K562 (cell line): ENCODE measurements at regions not wholly inside any gene's neighbourhood (a gene's known extent, or its start where the extent isn't known, plus 50 kb on each side); places are given as distances from the start of the nearest gene placed in this dataset.

Experiments
- ATAC-seq: fragments of 200-7000 bp; cut with Tn5 transposase; 3 replicates; pipeline ENCODE4 v1.9.1; 2020; ENCODE audit warnings: moderate library complexity
- BruUV-seq: library from RNA; stranded (reverse); fragments of 400-500 nt; replicated peaks from 2 replicates; lab custom pipeline; 2021; lab: Mats Ljungman, UMichigan
- CTCF ChIA-PET: fragments of 300-600 bp; formaldehyde crosslinking; extraction: SDS; loops from one replicate; lab custom pipeline; 2021; ENCODE audit warnings: low intra/inter-chr PET ratio; lab: Yijun Ruan, JAX
- POLR2A ChIA-PET: fragments of 300-600, 350-650 bp; sonication (Branson Sonifier 250); formaldehyde crosslinking; extraction: SDS; loops from one replicate; lab custom pipeline; 2021; ENCODE audit warnings: antibody characterized with exemption, inconsistent platforms; lab: Yijun Ruan, JAX
- DNase-seq, 4 experiments: peaks; one replicate each; pipeline versions ENCODE4 v3.0.0 to v3.0.0-alpha.2; 2011 to 2018; ENCODE audit warnings: low spot score in 3 of 4, mixed read lengths in 3 of 4; ENCODE audit errors: extremely low read depth in 1 of 4
- FAIRE-seq: peaks from 2 replicates; lab custom pipeline; 2011; peaks lifted over from hg19 to GRCh38; lab: Jason Lieb, UNC
- H2AFZ ChIP-seq: 2 replicates; pipeline ENCODE4 v1.6.0; 2011; ENCODE audit warnings: low read depth, low read length, control low read depth, inconsistent platforms
- H3K27ac ChIP-seq: fragments of 200-600 bp; 3 replicates; pipeline ENCODE4 v1.8.0; 2011; ENCODE audit warnings: low read depth, mild to moderate bottlenecking, control low read depth, inconsistent platforms, low read length, moderate library complexity, mixed read lengths; ENCODE audit errors: extremely low read depth
- H3K27me3 ChIP-seq, 2 experiments: fragments of 300-600 bp in 1 of 2; 2 replicates in 1 of 2; 3 replicates in 1 of 2; pipeline versions ENCODE4 v1.6.0 to v1.8.0; 2011; ENCODE audit warnings: inconsistent platforms in 2 of 2, low read length in 2 of 2, mild to moderate bottlenecking in 1 of 2, mixed read lengths in 1 of 2, moderate library complexity in 1 of 2; ENCODE audit not compliant: control insufficient read depth in 2 of 2, insufficient read depth in 2 of 2
- H3K36me3 ChIP-seq: fragments of 300-600 bp; 3 replicates; pipeline ENCODE4 v1.8.0; 2011; ENCODE audit warnings: mild to moderate bottlenecking, low read length, inconsistent platforms; ENCODE audit not compliant: control insufficient read depth, insufficient read depth
- H3K4me1 ChIP-seq, 2 experiments: fragments of 200-600 bp in 1 of 2; replicated peaks in 1 of 2; 2 replicates in 1 of 2; 3 replicates in 1 of 2; pipeline versions ENCODE4 v1.5.1 to v1.8.0; 2011; ENCODE audit warnings: inconsistent platforms in 2 of 2, low read length in 2 of 2, mild to moderate bottlenecking in 1 of 2, mixed read lengths in 1 of 2, moderate library complexity in 1 of 2; ENCODE audit not compliant: control insufficient read depth in 2 of 2, insufficient read depth in 2 of 2
- H3K4me2 ChIP-seq: 2 replicates; pipeline ENCODE4 v1.6.1; 2011; ENCODE audit warnings: low read length, control low read depth, inconsistent platforms, mixed read lengths; ENCODE audit not compliant: insufficient read depth
- H3K4me3 ChIP-seq: fragments of 200-600 bp; sonication (generic), shearing (Covaris generic); 2 replicates; pipeline ENCODE4 v1.5.1; 2016; ENCODE audit warnings: control low read depth, inconsistent platforms
- H3K79me2 ChIP-seq: fragments of 200-600 bp; 3 replicates; pipeline ENCODE4 v1.8.0; 2011; ENCODE audit warnings: low read length, inconsistent platforms; ENCODE audit not compliant: control insufficient read depth, insufficient read depth
- H3K9ac ChIP-seq, 2 experiments: 2 replicates each; pipeline versions ENCODE4 v1.6.0 to v1.6.1; 2011; ENCODE audit warnings: low read depth in 2 of 2, low read length in 2 of 2, control low read depth in 1 of 2, inconsistent platforms in 1 of 2, mild to moderate bottlenecking in 1 of 2, mixed read lengths in 1 of 2; ENCODE audit not compliant: insufficient read depth in 1 of 2
- H3K9me1 ChIP-seq: one replicate; pipeline ENCODE4 v1.6.0; 2011; ENCODE audit warnings: inconsistent platforms, mild to moderate bottlenecking, low read length, moderate library complexity; ENCODE audit not compliant: control insufficient read depth, insufficient read depth
- H3K9me3 ChIP-seq: replicated peaks from 2 replicates; pipeline ENCODE4 v1.5.1; 2011; ENCODE audit warnings: low read depth, low read length, inconsistent platforms; ENCODE audit not compliant: control insufficient read depth, insufficient read depth
- H4K20me1 ChIP-seq: replicated peaks from 2 replicates; pipeline ENCODE4 v1.6.1; 2011; ENCODE audit warnings: low read length, inconsistent platforms, mixed read lengths; ENCODE audit not compliant: control insufficient read depth, insufficient read depth
- AFF1 ChIP-seq, 2 experiments: fragments of 450-650 bp; IDR thresholded peaks; 2 replicates each; pipeline ENCODE4 v1.6.1; 2018; ENCODE audit warnings: mild to moderate bottlenecking in 2 of 2, low read depth in 1 of 2; ENCODE audit not compliant: partially characterized antibody in 2 of 2
- ARID1B ChIP-seq: fragments of 450-650 bp; IDR thresholded peaks from 2 replicates; pipeline ENCODE4 v1.6.1; 2016; ENCODE audit warnings: antibody characterized with exemption, mild to moderate bottlenecking, inconsistent platforms
- ELF4 ChIP-seq: fragments of 450-650 bp; formaldehyde crosslinking; IDR thresholded peaks from 2 replicates; pipeline ENCODE4 v1.4.0; 2022; ENCODE audit warnings: missing genetic modification characterization
- NFIX ChIP-seq: fragments of 250-450 bp; sonication (Bioruptor Pico); IDR thresholded peaks from 2 replicates; pipeline ENCODE4 v1.4.0; 2020; ENCODE audit warnings: low read depth, mild to moderate bottlenecking, moderate library complexity
- PTTG1 ChIP-seq: fragments of 450-650 bp; IDR thresholded peaks from 2 replicates; pipeline ENCODE4 v1.6.1; 2016; ENCODE audit warnings: low read depth, mild to moderate bottlenecking, missing genetic modification characterization, missing compliant biosample characterization
- PURB ChIP-seq: sonication (generic); formaldehyde crosslinking; IDR thresholded peaks from 2 replicates; pipeline ENCODE4 v1.9.0; 2021; ENCODE audit warnings: low read depth, mild to moderate bottlenecking, missing genetic modification reagents
- SLC30A9 ChIP-seq: fragments of 250-450 bp; sonication (Bioruptor Pico); IDR thresholded peaks from 2 replicates; pipeline ENCODE4 v1.8.0; 2022; ENCODE audit warnings: mild to moderate bottlenecking, moderate library complexity
- STAG1 ChIP-seq: sonication (generic); formaldehyde crosslinking; IDR thresholded peaks from 2 replicates; pipeline ENCODE4 v1.5.0; 2020; ENCODE audit warnings: missing genetic modification reagents, borderline replicate concordance
- THAP12 ChIP-seq: fragments of 250-450 bp; sonication (Bioruptor Pico); IDR thresholded peaks from 2 replicates; pipeline ENCODE4 v1.9.0; 2021; ENCODE audit warnings: mild to moderate bottlenecking, inconsistent platforms
- THRAP3 ChIP-seq: fragments of 450-650 bp; IDR thresholded peaks from 2 replicates; pipeline ENCODE4 v1.6.1; 2016; ENCODE audit warnings: mild to moderate bottlenecking, inconsistent platforms, borderline replicate concordance
- ZNF431 ChIP-seq: sonication (generic); formaldehyde crosslinking; IDR thresholded peaks from 2 replicates; pipeline ENCODE4 v1.8.0; 2022; ENCODE audit warnings: mild to moderate bottlenecking, missing genetic modification reagents
- ZNF589 ChIP-seq: fragments of 200-800 bp; sonication (Bioruptor generic); IDR thresholded peaks from 2 replicates; pipeline ENCODE4 v1.6.1; 2016; ENCODE audit warnings: low read depth, missing genetic modification characterization, missing compliant biosample characterization
- ZNF592 ChIP-seq: fragments of 450-650 bp; IDR thresholded peaks from 2 replicates; pipeline ENCODE4 v1.6.1; 2017; ENCODE audit warnings: antibody characterized with exemption, mild to moderate bottlenecking
- ZSCAN29 ChIP-seq: fragments of 450-650 bp; IDR thresholded peaks from 2 replicates; pipeline ENCODE4 v1.6.1; 2017
- WGBS: fragments of 100-300 bp; shearing (Covaris generic); methylation state at CpG from one replicate; pipeline ENCODE4 v1.1.6; 2016; ENCODE audit warnings: low coverage, mixed read lengths; ENCODE audit not compliant: insufficient coverage; ENCODE audit errors: missing lambda C conversion rate; 5-methylcytosine and 5-hydroxymethylcytosine counted together
- in situ Hi-C: fragments of 300-500 bp; cut with MboI; formaldehyde crosslinking; loops from 4 replicates; pipeline ENCODE4 v1.15.0; 2018; ENCODE audit warnings: inconsistent platforms, mixed read lengths
- intact Hi-C: fragments of 100-400 bp; cut with micrococcal nuclease; formaldehyde crosslinking; loops from 2 replicates; pipeline ENCODE4 v1.14.2; 2022

GRCh38 chr6:93731306-93731705, 311.9 kb upstream of the EPHA7 start:
- intact Hi-C loops = no loop called here
- TF ChIP-seq ZSCAN29 = no peak
- no peak for TF ChIP-seq THRAP3
- no peak for TF ChIP-seq ZNF431 (CRISPR knock-in tag)
- TF ChIP-seq THAP12 (CRISPR knock-in tag) = no peak
- no peak for TF ChIP-seq PURB (CRISPR knock-in tag)
- TF ChIP-seq NFIX (CRISPR knock-in tag) = no peak
- TF ChIP-seq SLC30A9 (CRISPR knock-in tag) = no peak
- no peak for TF ChIP-seq ZNF592
- TF ChIP-seq PTTG1 (tag) = no peak
- no peak for TF ChIP-seq AFF1 (IDR thresholded peaks at IDR 0.05; ENCODE audit: low read depth in 1 of 2, partially characterized antibody in 2 of 2)
- no peak for TF ChIP-seq STAG1
- TF ChIP-seq ELF4 (CRISPR knock-in tag) = no peak
- TF ChIP-seq ZNF589 (CRISPR knock-in tag) = no peak
- TF ChIP-seq ARID1B = no peak

More at GRCh38 chr6:93731306-93731705, 311.9 kb upstream of the EPHA7 start:
- no TSS peak for BruUV-seq
- no peaks in the 10 kb centered on the region for H4K20me1 ChIP-seq
- H3K4me2 ChIP-seq = no peak overlapping the region
- no peaks in the 10 kb centered on the region for H3K36me3 ChIP-seq
- no peak overlapping the region for H3K4me3 ChIP-seq
- WGBS = 6% methylated on average over 1 of the region's 1 CpG
- no peaks in the 10 kb centered on the region for H3K79me2 ChIP-seq
- DNase-seq (no peak), ATAC-seq (no peak), FAIRE-seq (no peak)
- H3K9me1 ChIP-seq = no peaks in the 10 kb centered on the region
- no peak overlapping the region for H2AFZ ChIP-seq
- in situ Hi-C loops = no loop called here
- ChIA-PET CTCF (no interaction called here), POLR2A (no interaction called here)
- H3K4me1 ChIP-seq = no peaks in the 10 kb centered on the region
- no peaks in the 10 kb centered on the region for H3K27me3 ChIP-seq
- H3K9me3 ChIP-seq = no peaks in the 10 kb centered on the region
- no peak overlapping the region for H3K9ac ChIP-seq
- no peak overlapping the region for H3K27ac ChIP-seq
